GM12873 (cell line): ENCODE measurements at regions not wholly inside any gene's neighbourhood (a gene's known extent, or its start where the extent isn't known, plus 50 kb on each side); places are given as distances from the start of the nearest gene placed in this dataset.

Source experiments
- TF ChIP-seq, protein P1 (sequence below): IDR thresholded peaks from 2 replicates; pipeline ENCODE4 v1.5.1; 2012; ENCODE audit warnings: low read depth, mild to moderate bottlenecking, moderate library complexity, low read length, control low read depth; ENCODE audit not compliant: insufficient read depth; ENCODE audit errors: missing control alignments

DNA sequence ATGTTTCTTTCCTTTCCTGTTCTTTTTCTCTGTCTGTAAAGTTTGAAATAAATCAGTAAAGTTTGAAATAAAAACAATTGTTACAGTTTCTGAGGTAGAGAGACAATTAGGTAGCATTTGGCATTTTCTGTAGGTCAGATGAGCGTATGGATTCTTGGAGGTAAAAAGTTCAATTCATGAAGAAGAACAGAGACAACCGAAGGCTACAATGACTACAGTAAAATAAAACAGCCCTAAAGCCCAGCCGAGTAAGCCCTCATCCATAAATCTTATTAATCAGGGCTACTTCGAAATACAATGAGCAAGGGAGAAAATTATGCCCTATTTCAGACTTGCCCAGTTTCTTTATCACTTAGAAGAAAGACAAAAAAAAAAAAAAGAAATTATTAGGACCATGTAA lies 941.9 kb upstream of the SLC10A2 start:
- TF ChIP-seq, protein P1, sequence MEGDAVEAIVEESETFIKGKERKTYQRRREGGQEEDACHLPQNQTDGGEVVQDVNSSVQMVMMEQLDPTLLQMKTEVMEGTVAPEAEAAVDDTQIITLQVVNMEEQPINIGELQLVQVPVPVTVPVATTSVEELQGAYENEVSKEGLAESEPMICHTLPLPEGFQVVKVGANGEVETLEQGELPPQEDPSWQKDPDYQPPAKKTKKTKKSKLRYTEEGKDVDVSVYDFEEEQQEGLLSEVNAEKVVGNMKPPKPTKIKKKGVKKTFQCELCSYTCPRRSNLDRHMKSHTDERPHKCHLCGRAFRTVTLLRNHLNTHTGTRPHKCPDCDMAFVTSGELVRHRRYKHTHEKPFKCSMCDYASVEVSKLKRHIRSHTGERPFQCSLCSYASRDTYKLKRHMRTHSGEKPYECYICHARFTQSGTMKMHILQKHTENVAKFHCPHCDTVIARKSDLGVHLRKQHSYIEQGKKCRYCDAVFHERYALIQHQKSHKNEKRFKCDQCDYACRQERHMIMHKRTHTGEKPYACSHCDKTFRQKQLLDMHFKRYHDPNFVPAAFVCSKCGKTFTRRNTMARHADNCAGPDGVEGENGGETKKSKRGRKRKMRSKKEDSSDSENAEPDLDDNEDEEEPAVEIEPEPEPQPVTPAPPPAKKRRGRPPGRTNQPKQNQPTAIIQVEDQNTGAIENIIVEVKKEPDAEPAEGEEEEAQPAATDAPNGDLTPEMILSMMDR = no peak

DNA sequence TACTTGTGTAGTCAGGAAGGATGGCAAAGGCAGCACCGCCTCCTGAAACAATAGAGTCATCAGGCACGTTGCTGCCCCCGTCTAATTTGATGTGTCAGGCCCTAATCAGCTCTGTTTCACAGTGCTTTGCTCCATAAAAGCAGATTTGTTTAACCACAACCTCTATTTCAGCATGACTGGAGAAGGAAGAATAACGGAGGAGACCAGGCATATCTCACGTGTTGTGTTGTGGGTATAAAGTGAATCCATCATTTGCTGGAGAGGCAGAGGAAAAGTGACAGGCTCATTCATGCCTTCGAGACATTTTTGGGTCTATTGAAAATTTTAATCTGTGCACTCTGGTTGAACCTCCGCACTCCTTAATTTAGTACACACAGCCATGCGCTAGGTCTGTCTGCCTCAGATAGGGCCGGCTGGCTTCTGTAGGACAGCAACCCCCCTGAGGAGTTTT lies 940.4 kb upstream of the SLC10A2 start:
- TF ChIP-seq, protein P1 = no peak

DNA sequence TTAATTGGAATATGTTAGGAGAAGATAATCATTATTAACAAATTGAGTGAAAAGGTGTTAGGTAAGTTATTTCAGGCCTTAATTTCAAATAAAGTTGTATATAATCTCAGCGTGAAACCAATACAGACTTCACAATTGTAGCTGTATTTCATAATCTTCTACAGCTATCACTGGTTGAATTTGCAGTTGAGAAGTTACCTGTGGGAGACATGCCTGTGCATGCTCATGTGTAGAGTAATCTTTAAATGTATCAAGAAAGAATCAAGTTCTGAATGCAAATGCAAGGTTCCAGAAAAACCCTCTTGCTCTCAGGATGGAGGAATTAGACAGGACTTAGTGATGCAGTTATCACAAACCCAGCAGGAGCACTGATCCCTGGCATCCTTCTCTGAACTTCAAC lies 938.4 kb upstream of the SLC10A2 start:
- TF ChIP-seq, protein P1 = no peak

DNA sequence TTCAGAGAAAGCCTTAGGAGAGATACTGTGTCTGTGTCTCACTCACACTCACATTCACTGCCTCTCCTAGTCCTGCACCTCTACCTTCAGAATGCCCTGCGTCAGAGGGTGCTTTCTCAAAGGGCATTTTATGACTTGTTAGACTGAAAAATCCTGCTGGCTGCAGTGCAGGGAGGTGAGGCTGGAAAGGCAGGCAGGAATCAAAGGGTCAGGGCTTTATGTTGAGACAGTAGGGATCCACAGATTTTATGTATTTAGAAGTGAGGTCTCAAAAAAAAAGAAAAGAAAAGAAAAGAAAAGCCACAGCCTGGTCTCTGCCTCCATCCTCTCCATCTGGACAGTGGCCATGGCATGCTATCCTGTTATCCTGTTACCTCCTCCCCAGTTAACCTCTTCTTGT lies 936.0 kb upstream of the SLC10A2 start:
- TF ChIP-seq, protein P1 = no peak

DNA sequence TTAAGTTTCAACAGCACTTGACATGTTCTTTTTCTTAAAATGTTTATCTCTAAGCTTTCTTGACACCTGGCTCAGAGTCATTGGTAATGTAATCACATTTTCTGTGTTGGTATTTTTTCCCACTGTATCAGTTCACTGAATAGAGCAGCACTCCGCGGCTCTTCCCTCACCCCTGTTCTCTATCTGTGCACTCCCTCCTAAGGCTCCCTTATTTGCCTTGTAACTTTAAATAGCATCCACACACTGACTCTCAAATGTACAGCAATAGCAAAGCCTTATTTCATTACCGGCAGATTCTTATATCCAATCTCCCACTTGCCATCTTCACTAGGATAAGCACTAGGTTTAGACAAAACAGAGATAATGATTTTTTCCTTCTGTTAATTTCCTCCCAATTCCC lies 935.5 kb upstream of the SLC10A2 start:
- TF ChIP-seq, protein P1 = no peak

DNA sequence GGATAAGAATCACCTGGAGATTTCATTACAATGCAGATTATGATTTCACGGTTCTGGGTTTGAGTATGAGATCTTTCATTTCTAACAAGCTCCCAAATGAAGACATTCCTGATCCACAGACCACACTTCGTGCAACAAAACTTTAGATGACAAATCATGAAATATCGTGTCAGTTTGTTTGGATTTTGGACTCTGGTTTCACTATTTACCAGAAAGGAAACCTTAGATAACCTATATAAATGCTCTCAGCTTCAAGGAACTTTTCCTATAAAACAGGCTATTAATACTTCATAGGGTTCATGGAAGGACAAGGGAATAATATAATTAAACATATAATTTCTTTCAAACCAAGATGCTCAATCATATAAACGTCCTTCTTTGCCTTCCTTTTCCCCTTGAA lies 930.5 kb upstream of the SLC10A2 start:
- TF ChIP-seq, protein P1 = no peak

DNA sequence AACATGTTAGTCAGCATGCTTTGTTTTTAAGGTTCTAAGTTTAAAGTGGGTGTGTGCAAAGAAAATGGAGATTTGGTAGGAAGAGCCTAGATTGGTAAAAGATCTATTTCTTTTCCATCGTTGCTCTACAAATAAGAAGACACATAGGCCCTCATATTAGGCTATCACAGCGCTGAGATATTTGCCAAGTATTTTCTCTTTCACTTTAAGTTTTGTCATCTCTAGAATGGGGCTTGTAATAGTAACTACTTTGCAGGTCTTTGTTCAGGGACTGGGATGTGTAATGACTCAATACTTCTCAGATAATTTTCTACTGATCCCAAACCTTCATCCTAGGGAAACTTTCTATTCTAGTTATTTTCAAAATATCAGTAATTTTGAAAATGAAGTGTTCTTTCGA lies 917.7 kb upstream of the SLC10A2 start:
- TF ChIP-seq, protein P1 = no peak

DNA sequence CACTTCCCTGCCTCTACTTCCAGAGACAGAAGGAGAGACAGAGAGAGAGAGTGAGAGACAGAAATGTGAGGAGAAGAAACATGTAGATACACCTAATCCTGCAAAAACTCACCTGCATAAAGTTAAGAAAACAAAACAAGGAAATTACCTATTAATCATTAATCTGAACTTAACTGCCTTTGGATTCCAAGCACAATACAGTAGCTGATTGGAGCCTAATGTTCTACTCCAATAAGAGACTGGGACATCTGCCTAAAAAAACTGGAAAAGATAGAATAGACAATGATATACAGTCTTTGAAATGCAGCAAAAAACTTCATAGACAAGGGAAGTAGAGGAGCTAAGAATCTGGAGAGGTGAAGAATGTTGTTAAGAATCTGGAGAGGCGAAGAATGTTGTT lies 910.2 kb upstream of the SLC10A2 start:
- TF ChIP-seq, protein P1 = no peak
